Astrocyte of the hippocampus (primary cell): ENCODE measurements at regions not wholly inside any gene's neighbourhood (a gene's known extent, or its start where the extent isn't known, plus 50 kb on each side); places are given as distances from the start of the nearest gene placed in this dataset.

Experiments
- DNase-seq: peaks from one replicate; pipeline ENCODE4 v3.0.0; 2011; ENCODE audit warnings: low read depth, low spot score

DNA sequence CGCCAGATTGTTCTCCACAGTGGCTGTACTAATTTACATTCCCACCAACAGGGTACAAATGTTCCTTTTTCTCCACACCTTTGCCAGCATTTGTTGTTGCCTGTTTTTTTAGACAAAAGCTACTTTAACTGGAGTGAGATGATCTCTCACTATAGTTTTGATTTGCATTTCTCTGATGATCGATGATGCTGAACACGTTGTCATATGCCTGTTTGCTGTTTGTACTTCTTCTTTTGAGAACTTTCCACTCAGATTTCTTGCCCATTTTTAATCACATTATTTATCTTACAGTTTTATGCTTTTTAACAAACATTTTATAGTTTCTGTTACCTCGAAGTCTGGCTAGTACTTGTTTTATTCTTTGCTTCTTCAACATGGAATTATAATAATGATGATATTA, 643.7 kb upstream of the ALCAM start:
- no peak for DNase-seq

DNA sequence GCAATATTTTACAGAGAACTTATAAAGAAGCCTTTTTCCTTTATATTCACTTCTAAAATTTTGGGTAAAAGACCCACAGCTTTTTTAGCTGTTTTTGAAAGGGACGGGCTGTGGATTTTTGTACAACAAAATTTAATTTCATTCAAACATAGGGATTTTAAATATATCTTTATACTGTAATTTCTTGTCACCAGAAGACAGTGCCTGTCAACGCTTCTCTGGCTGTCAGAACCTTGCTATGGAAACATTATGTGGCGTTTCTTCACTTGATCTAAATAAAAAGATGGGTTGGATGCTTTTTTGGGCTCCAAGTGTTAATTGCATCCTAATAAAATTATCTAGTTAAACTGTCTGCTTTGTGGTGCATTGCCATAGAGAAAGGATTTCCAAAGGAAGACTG, 635.6 kb upstream of the ALCAM start:
- DNase-seq, result no peak

DNA sequence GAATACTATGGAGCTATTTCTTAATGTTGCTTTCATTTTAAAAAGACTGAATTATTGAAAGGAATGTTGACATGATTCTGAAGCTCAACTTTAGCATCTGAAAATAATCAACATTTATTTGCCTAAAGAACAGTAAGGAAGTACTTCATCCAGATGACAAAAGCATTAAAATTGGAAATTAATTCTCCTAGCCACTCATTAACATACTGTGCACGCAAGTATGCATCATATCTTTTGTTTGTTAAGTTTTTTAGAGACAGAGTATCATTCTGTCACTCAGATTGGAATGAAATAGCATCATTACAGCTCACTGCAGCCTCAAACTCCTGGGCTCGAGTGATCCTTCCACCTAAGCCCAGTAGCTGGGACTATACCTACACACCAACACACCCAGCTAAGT, 632.1 kb upstream of the ALCAM start:
- no peak for DNase-seq

DNA sequence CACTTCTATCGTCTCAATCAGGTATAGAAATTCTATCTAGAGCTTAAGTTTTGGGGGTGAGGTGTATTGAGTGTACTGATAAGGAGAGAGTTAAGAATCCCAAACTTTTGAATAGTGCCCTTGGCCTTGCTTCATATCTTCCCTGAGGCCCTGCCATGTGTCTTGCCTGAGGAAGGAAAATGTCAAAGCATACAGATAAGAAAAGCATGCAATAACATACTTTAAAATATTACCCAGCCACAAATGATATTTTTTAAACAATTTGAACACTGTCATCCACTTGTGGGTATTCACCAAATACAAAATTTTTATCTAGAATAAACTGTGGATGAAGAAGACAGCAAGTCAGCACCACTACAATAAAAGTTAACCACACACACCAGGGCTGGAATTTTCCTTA, 631.0 kb upstream of the ALCAM start:
- DNase-seq, result no peak

DNA sequence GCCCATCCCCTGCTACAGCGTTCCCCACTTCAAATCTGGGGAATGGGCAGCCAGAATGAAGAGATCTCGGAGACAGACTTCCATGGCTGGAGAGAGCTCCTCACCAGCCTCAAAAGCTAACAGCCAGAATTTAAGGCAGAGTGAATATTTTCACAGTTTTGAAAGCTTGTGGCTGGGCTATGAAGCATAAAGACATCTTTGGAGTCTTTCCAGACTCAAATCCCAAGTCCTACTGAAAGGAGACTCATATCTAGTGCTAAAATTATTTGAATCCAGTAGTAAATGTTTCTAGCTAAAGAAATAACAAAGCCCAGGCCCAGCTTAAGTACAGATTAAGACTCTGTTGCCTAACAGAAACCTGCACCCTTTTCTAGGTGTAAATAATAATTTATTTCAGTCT, 628.4 kb upstream of the ALCAM start:
- peak; percentile 34 for DNase-seq

DNA sequence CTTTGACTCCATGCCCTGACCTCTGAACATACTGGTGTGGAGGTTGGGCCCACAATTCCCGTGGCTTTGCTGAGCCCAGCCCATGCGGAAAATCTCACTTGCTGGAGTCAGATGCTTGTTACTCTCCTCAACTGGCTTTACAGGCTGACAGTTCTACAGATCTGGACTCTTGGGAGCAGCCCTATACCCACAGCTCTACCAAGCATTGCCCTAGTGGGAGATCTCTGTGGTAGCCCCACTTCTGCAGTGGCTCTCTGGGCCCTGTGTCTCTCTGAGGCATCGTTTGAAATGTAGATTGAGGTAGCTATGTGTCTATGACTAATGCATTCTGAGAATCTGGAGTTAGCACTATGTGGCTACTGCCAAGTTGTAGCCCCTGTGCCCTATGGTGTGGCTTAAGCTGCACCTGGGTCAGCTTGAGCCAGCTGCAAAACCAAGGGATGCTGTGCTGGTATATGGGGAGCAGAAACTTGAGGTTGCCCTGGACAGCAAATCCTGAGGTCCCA, 625.8 kb upstream of the ALCAM start:
- DNase-seq, result no peak

DNA sequence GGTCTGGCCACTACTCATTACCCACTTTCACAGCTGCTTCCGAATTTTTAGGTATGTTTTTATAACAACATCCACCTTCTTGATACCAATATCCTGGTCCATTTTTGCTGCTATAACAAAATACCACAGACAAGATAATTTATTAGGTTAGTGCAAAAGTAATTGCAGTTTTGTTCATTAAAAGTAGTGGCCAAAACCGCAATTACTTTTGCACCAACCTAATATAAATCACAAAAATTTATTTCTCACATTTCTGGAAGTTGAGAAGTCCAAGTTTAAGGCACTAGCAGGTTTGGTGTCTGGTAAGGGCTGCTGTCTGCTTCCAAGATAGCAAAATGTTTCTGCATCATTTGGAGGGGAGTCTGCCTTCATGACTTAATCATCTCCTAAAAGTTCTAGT, 624.7 kb upstream of the ALCAM start:
- DNase-seq, result no peak

DNA sequence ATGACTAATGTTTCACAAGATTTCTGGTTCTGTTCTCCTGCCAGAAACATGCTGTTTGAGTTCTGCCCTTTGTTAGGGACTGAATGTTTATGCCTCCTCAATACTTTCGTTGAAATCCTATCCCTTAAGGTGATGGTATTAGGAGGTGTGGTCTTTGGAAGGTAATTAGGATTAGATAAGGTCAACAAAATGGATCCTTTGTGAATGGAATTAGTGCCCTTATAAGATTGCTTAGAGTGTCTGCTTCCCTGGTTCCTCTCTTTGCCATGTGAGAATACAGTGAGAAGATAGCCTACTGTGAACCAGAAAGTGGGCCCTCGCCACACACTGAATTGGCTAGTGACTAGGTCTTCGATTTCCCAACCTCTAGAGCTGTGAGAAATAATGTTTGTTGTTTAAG, 621.4 kb upstream of the ALCAM start:
- no peak for DNase-seq

DNA sequence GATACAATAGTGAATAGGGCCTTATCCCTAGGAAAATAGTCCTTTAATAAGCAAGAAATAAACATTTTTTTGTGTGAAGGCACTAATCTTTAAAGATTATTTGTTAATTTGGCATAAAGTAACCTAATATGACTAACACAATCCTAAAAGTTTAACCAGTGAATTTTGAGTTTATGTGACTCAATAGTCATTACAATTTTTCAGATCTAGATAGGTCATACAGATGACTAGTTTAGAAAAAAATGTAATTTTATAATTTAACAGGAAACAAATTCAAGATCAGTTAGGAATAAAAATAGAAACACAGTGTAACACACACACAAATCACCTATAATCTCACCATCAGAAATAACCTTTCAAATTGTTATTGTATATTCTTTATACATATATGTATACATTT, 620.7 kb upstream of the ALCAM start:
- DNase-seq, result no peak

DNA sequence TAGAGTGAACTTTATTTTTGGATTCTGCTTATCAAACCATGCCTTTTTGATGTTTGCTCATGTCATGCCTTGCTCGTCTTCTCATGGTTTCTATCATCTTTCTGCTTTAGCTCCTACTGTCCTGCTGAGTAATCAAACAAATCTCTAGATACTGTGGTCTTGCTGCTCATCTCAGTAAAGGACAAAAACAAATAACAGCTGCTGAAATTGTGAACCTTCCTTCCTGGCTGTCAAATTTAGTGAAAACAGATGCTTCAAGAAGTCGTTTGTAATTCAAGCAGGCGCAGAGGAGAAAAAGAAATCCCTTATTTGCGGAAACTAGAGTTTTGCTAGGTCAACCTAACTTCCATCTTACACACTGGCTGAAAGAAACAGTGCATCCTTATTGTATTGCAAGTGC, 616.1 kb upstream of the ALCAM start:
- DNase-seq, result no peak

DNA sequence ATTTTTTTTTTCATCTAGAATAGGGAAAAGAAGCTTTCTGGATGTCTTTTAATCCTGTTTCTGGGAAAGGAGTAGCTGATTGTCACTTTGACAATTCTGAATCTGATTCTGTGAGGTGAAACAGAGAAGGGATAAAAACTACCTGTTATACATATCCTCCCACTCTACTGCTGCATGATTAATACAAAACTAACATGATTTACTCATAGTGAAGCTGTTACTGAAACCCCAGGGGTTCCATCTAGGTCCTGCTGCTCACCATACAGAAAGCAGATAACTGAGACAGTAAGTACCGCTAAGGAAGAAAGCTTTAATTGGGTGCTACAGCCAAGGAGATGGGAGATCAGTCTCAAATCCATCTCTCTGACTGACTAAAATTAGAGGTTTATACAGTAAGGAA, 610.9 kb upstream of the ALCAM start:
- DNase-seq, result no peak

DNA sequence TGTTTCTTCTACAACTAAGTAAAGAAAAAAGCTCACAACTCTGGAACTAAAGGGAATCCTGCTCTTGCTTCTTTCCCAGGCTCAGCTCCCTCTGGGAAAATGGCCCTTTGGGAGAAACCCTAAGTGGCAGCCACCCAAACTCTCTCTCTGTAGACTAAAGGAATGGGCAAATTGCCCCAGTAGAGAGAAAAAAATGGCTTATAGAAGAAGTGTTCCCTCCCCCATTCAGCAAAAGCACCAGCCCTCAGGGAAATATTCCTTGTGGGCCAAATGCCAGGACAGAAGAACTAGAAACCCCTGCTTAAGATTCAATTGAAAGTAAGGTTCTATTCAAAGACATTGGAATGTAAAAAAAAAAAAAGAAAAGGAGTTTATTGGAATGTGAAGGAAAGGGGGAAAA, 603.7 kb upstream of the ALCAM start:
- DNase-seq, result peak; percentile 90

DNA sequence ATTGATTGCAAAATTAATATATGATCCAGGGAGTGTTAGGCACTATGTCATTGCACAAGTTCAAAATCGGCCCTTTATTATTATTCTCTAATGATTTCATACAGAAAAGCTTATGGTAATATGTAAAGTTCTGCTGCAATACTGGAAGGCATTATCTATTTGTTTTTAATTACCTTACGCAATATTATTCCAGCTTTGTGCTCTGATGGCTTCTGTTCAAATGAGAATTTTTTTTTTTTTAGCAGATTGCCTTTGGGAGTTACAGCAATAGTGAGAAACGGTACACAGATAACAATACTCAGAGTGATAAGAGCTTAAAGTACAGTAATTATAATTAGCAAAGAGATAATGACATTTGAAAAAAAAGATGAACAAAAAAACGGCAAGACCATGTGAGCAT, 602.2 kb upstream of the ALCAM start:
- DNase-seq, result no peak

DNA sequence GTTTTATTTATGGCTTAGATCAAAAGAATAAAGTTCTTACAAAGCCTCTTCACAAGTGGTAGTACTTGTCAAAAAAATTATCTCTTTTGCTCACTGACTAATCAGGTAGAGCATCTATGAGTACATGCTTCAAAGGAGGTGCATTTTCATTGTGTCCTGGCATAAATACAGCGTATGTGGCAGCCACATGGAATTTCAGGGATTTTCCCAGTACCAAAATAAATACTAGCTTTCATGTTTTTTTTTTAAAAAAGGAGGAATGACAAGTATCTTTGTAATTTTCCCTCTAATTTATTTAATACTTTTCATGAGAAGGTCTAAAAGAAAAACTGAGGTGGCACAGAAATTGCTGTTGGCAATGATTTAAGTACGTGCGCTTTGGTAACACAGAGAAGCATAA, 597.8 kb upstream of the ALCAM start:
- peak; percentile 72 for DNase-seq

DNA sequence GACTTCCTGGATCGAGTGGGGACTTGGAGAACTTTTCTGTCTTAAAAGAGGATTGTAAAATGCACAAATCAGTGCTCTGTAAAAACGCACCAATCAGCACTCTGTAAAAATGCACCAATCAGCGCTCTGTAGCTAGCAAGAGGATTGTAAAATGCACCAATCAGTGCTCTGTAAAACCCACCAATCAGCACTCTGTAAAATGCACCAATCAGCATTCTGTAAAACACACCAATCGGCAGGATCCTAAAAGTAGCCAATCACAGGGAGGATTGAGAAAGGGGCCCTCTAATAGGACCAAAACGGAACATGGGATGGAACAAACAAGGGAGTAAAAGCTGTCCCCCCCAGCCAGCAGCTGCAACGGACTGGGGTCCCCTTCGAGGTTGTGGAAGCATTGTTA, 587.4 kb upstream of the ALCAM start:
- DNase-seq, result no peak

DNA sequence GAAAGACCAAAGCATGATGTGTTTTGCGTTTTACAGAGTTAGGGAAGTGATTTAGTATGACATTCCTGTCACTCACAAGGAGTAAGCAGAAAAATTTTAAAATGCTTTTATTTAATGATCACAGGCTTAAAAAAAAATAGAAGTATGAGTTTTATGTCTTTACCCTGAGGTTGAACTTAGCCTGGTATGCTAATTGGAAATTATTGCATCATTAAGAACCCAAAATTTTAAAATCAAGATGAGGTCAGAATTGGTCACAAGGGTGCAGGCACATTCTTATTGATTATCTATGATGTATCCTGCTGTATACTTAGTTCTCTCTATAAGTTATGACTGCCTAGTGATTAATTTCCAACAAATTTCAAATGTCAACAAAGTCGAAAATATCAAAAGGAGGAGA, 585.6 kb upstream of the ALCAM start:
- DNase-seq, result no peak

DNA sequence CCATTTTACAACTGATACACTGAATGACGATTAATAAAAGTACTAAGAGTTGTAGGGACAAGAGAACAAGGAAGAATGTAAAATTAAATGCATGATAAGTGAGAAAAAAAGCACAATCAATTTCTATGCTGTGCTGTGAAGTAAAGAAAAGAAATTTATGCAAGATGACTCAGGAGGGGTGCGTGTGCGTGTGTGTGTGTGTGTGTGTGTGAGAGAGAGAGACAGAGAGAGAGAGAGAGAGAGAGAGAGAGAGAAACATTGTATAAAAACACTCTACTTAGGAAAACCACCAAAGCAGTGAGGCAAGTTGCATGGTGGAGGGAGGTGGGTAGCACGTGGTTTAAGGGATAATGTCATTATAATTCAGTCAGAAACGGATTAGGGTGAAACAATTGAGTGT, 580.8 kb upstream of the ALCAM start:
- peak; percentile 46 for DNase-seq

DNA sequence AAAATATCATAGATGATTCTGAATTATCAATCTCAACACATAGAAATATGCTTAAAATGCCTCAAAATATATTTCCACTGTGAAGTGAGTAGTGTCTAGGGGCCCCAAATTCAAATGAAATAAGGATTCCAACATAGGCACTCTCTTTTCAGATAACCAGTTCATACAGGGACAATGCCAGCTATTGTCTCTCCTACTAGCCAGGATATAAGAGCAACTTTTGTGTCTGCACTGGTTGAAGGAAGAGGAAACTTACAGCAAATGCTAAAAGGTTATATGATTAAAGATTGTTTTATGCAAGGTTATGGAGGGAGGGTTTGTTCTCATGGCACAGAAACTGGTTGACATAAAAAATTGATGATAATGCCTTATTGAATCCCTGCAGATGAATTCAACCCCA, 579.4 kb upstream of the ALCAM start:
- DNase-seq, result no peak

DNA sequence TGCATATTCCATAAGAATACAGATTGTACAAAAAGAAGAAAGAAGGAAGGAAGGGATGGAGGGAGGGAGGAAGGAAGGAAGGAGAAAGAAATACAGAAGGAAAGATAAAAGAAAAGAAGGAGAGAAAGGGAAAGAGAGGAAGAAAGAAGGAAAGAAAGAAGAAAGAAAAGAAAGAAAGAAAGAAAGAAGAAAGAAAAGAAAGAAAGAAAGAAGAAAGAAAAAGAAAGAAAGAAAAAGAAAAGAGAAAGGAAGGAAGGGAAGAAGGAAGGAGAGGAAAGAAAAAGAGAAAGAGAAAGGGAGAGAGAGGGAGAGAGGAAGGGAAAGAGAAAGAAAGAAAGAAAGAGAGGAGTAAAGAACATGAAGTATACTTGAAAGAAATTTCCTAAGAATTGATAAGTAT, 577.9 kb upstream of the ALCAM start:
- DNase-seq, result no peak

DNA sequence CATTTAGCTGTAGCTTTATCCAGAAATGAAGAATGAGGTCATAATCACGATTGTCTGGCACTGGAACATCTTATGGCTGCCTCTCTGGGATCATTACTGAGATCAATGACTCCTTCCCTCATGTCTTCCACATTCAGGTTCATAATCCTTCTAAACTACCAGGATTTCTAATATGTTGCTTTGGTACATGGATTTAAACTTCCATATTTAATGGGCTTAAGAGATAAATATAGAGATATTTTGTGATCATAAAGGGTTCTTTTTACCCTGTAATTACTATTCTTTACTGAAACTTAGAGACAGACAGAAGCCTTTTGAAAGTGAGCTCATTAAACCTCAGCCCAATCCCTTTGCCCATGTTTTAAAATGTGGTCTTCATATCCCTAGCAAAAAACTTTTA, 575.4 kb upstream of the ALCAM start:
- no peak for DNase-seq

DNA sequence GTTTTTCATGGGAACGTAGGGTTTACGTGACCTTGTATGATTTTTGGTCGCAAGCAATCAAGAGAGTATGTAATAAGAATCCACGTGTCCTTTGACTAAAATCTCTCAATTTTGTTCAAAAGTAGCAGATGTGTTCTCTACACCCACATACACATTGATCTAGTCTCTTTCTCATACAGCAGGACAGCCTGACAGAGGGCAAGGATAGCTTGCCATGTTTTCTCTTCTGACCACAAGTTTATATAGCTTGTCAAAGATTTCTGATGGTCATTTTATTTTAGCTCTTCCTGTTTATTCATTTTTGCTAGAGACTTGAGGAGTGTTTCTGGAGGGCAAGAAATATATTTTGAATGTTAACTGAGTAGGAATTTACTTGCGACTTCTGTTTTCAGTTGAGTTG, 570.2 kb upstream of the ALCAM start:
- DNase-seq, result no peak

DNA sequence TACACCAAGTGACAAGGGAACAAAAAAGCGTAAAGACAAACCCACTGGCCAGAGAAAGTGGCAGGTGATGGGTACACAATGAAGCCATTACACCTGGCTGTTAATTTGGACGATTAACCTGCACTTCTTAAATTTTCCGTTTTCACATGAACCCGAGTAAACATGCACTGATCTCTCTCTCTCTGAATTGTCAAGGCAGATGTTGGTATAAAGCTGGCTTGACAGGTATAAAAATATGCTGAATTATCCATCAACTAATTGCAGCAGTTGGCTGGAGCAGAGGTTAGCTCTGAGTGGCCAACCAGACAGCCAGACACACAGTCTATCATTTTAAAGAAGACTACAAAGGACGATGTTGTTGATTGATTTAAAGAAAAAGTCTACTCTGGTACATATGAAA, 561.7 kb upstream of the ALCAM start:
- no peak for DNase-seq

DNA sequence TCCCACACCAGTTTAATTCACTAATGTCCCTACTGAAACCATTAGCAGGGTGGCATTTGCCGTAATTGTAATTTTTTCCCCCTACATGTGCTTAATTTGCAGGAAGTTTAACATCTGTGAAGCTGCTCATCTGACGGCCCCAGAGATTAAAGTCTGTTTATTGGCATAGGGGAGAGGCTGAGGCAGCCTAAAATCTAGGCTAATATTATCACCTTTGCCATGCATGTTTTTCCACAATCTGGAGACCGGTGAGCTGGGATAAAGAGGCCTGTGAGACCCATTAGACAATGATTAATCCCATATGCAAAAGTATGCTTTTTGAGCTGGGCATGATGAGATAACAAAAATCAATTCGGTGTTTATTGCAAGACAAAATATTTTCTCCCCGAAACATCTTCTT, 561.2 kb upstream of the ALCAM start:
- DNase-seq, result no peak

DNA sequence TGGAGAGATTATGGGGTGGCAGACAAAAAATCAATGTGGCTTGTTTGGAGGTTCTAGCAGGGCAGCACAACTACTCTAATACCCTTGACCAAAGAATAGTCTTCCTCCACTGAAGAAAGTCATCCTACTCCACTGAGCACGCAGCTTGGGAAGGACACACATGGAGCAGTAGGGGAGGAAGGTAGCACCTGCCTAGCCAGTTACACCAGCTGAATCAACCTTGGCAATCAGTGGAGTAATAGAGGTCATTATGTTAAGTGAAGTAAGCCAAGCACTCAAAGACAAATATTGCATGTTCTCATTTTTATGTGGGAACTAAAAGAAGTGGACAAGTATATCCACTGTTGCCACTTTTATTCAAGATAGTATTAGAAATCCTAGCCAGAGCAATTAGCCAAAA, 555.8 kb upstream of the ALCAM start:
- no peak for DNase-seq

DNA sequence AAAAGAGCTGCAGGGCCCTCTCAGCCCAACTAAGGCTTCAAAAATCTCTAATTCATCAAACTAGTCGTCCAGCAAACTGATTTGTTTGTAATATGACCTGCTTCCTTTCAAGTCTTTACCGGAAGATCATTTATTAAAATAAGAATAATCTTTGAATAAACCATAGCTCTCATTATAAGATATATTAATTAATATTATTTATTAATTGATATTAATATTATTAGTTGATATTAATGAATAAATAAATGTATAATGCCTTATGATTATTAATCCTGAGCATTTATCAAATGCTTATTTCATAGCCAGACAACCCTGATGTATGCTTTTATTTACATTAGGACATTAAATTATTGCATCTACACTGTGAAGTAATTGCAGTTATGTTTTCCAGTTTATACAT, 550.7 kb upstream of the ALCAM start:
- no peak for DNase-seq
